ENCODE measurements at regions not wholly inside any gene's neighbourhood (a gene's known extent, or its start where the extent isn't known, plus 50 kb on each side); places are given as distances from the start of the nearest gene placed in this dataset.

- no peak overlapping the region for H3K4me3 ChIP-seq (ENCODE audit: low read depth, low read length, poor library complexity, severe bottlenecking)
- no peaks in the 10 kb centered on the region for H3F3A ChIP-seq (ENCODE audit: insufficient read depth, low read length)
- H3K9me2 ChIP-seq (ENCODE audit: low read depth, low read length): no peaks in the 10 kb centered on the region
- H3K79me2 ChIP-seq (ENCODE audit: insufficient read depth, low read length): no peaks in the 10 kb centered on the region
- TF ChIP-seq, protein P1, sequence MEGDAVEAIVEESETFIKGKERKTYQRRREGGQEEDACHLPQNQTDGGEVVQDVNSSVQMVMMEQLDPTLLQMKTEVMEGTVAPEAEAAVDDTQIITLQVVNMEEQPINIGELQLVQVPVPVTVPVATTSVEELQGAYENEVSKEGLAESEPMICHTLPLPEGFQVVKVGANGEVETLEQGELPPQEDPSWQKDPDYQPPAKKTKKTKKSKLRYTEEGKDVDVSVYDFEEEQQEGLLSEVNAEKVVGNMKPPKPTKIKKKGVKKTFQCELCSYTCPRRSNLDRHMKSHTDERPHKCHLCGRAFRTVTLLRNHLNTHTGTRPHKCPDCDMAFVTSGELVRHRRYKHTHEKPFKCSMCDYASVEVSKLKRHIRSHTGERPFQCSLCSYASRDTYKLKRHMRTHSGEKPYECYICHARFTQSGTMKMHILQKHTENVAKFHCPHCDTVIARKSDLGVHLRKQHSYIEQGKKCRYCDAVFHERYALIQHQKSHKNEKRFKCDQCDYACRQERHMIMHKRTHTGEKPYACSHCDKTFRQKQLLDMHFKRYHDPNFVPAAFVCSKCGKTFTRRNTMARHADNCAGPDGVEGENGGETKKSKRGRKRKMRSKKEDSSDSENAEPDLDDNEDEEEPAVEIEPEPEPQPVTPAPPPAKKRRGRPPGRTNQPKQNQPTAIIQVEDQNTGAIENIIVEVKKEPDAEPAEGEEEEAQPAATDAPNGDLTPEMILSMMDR (IDR thresholded peaks at IDR 0.05; ENCODE audit: low read length): no peak
- TF ChIP-seq EZH2 (IDR thresholded peaks at IDR 0.05; ENCODE audit: borderline replicate concordance, low read length): no peak
- H3K27me3 ChIP-seq (ENCODE audit: insufficient read depth, low read length): no peaks in the 10 kb centered on the region
- H3K27ac ChIP-seq (ENCODE audit: low read depth, low read length, poor library complexity, severe bottlenecking): no peak overlapping the region
- no peaks in the 10 kb centered on the region for H3K9me3 ChIP-seq (ENCODE audit: low read length)
- H3K9ac ChIP-seq (ENCODE audit: low read length): no peak overlapping the region
- H3K4me1 ChIP-seq (ENCODE audit: insufficient read depth, low read length, severe bottlenecking): no peaks in the 10 kb centered on the region
- no peaks in the 10 kb centered on the region for H4K20me1 ChIP-seq (ENCODE audit: insufficient read depth, low read length)
- no peak overlapping the region for H3K4me2 ChIP-seq (ENCODE audit: low read length)
- no peaks in the 10 kb centered on the region for H3K36me3 ChIP-seq (ENCODE audit: insufficient read depth, low read length)
- H2AFZ ChIP-seq (ENCODE audit: low read length): no peak overlapping the region
These were observed 259.6 kb downstream of the IRX2 start for GRCh38 chr5:2491846-2492245.

- TF ChIP-seq EZH2 (IDR thresholded peaks at IDR 0.05; ENCODE audit: borderline replicate concordance, low read length): no peak
- TF ChIP-seq, protein P1 (IDR thresholded peaks at IDR 0.05; ENCODE audit: low read length): no peak
- H3K27me3 ChIP-seq (ENCODE audit: insufficient read depth, low read length): no peaks in the 10 kb centered on the region
- no peaks in the 10 kb centered on the region for H3F3A ChIP-seq (ENCODE audit: insufficient read depth, low read length)
- no peaks in the 10 kb centered on the region for H3K4me1 ChIP-seq (ENCODE audit: insufficient read depth, low read length, severe bottlenecking)
- no peaks in the 10 kb centered on the region for H3K79me2 ChIP-seq (ENCODE audit: insufficient read depth, low read length)
- H3K9me3 ChIP-seq (ENCODE audit: low read length): no peaks in the 10 kb centered on the region
- no peak overlapping the region for H3K4me2 ChIP-seq (ENCODE audit: low read length)
- H3K9me2 ChIP-seq (ENCODE audit: low read depth, low read length): no peaks in the 10 kb centered on the region
- H3K27ac ChIP-seq (ENCODE audit: low read depth, low read length, poor library complexity, severe bottlenecking): no peak overlapping the region
- H4K20me1 ChIP-seq (ENCODE audit: insufficient read depth, low read length): no peaks in the 10 kb centered on the region
- H3K4me3 ChIP-seq (ENCODE audit: low read depth, low read length, poor library complexity, severe bottlenecking): no peak overlapping the region
- no peaks in the 10 kb centered on the region for H3K36me3 ChIP-seq (ENCODE audit: insufficient read depth, low read length)
- H3K9ac ChIP-seq (ENCODE audit: low read length): no peak overlapping the region
- H2AFZ ChIP-seq (ENCODE audit: low read length): no peak overlapping the region
These were observed 262.2 kb downstream of the IRX2 start for GRCh38 chr5:2489306-2489705.

- no peaks in the 10 kb centered on the region for H3K36me3 ChIP-seq (ENCODE audit: insufficient read depth, low read length)
- H3K4me1 ChIP-seq (ENCODE audit: insufficient read depth, low read length, severe bottlenecking): no peaks in the 10 kb centered on the region
- no peaks in the 10 kb centered on the region for H3K9me2 ChIP-seq (ENCODE audit: low read depth, low read length)
- H3F3A ChIP-seq (ENCODE audit: insufficient read depth, low read length): no peaks in the 10 kb centered on the region
- no peaks in the 10 kb centered on the region for H3K79me2 ChIP-seq (ENCODE audit: insufficient read depth, low read length)
- TF ChIP-seq EZH2 (IDR thresholded peaks at IDR 0.05; ENCODE audit: borderline replicate concordance, low read length): no peak
- TF ChIP-seq, protein P1 (IDR thresholded peaks at IDR 0.05; ENCODE audit: low read length): no peak
- no peak overlapping the region for H3K27ac ChIP-seq (ENCODE audit: low read depth, low read length, poor library complexity, severe bottlenecking)
- no peak overlapping the region for H3K4me2 ChIP-seq (ENCODE audit: low read length)
- no peak overlapping the region for H3K4me3 ChIP-seq (ENCODE audit: low read depth, low read length, poor library complexity, severe bottlenecking)
- no peaks in the 10 kb centered on the region for H3K9me3 ChIP-seq (ENCODE audit: low read length)
- no peak overlapping the region for H2AFZ ChIP-seq (ENCODE audit: low read length)
- H3K27me3 ChIP-seq (ENCODE audit: insufficient read depth, low read length): no peaks in the 10 kb centered on the region
- no peak overlapping the region for H3K9ac ChIP-seq (ENCODE audit: low read length)
- no peaks in the 10 kb centered on the region for H4K20me1 ChIP-seq (ENCODE audit: insufficient read depth, low read length)
These were observed 262.9 kb downstream of the IRX2 start for GRCh38 chr5:2488593-2488992.

Measured in OCI-LY1 (cell line).